Pancreas (tissue), 10 donors: ENCODE measurements at regions not wholly inside any gene's neighbourhood (a gene's known extent, or its start where the extent isn't known, plus 50 kb on each side); places are given as distances from the start of the nearest gene placed in this dataset.
A peak's percentile ranks its signal among the peaks of the same experiment; 100 is the strongest.

Experiments used
- ATAC-seq, 4 donors: fragments of 200-7000 bp; cut with Tn5 transposase; one replicate each; pipeline versions ENCODE4 v1.8.0 to v1.9.1; 2020; ENCODE audit warnings: mild to moderate bottlenecking in 4 of 4, moderate library complexity in 4 of 4
- DNase-seq, 6 donors: peaks; one replicate each; pipeline ENCODE4 v3.0.0-alpha.2; 2020
- FAIRE-seq: peaks from 2 replicates; lab custom pipeline; 2012; peaks lifted over from hg19 to GRCh38; lab: Jason Lieb, UNC
- H3K27ac ChIP-seq, 4 donors: fragments of 200-600 bp; sonication (generic); 1 replicate in 3 of 4; 2 replicates in 1 of 4; pipeline versions ENCODE4 v1.5.0 to v1.8.0; 2020
- H3K27me3 ChIP-seq, 4 donors: fragments of 200-600 bp; one replicate each; pipeline ENCODE4 v1.8.0; 2021
- H3K36me3 ChIP-seq, 3 donors: fragments of 200-600 bp; sonication (generic) in 1 of 3; one replicate each; pipeline versions ENCODE4 v1.5.0 to v1.8.0; 2020 to 2021
- H3K4me1 ChIP-seq, 3 donors: fragments of 200-600 bp; one replicate each; pipeline ENCODE4 v1.8.0; 2021
- H3K4me3 ChIP-seq, 4 donors: fragments of 200-600 bp; sonication (generic) in 2 of 4; one replicate each; pipeline versions ENCODE4 v1.5.0 to v1.8.0; 2020 to 2021
- H3K9me3 ChIP-seq, 4 donors: fragments of 200-600 bp; one replicate each; pipeline ENCODE4 v1.8.0; 2021
- WGBS, 2 donors: extraction: QIAGEN DNeasy Blood & Tissue Kit; methylation state at CpG; one replicate each; pipeline ENCODE4 v1.1.7; 2013; 5-methylcytosine and 5-hydroxymethylcytosine counted together
- intact Hi-C, 3 donors: fragments of 100-400 bp; cut with DNase I; formaldehyde crosslinking; loops; one replicate each; pipeline versions ENCODE4 v1.11.1 to v1.14.2; 2022
- TF ChIP-seq, protein P1 (sequence below), 4 donors: fragments of 200-600 bp; sonication (generic) in 3 of 4; IDR thresholded peaks; one replicate each; pipeline versions ENCODE4 v1.5.0 to v1.8.0; 2021; ENCODE audit warnings: antibody characterized with exemption in 4 of 4
- donor health status: healthy with polysubstance abuse.
- donor health status: DM: no; HTN: no; CAD: no; lungs with moderate emphysema.
- donor health status: DM: no; HTN: no; CAD: no.
- donor health status: control.
- donor health status: control.
- donor health status: Bipolar disorder and iron deficiency.
- donor health status: DM: yes; HTN: yes; CAD: no.
- donor health status: DM: no; HTN: no; CAD: no.
- donor health status: DM: no; HTN: no; CAD: no.
- donor health status: DM: yes; HTN: yes; CAD: no.

DNA sequence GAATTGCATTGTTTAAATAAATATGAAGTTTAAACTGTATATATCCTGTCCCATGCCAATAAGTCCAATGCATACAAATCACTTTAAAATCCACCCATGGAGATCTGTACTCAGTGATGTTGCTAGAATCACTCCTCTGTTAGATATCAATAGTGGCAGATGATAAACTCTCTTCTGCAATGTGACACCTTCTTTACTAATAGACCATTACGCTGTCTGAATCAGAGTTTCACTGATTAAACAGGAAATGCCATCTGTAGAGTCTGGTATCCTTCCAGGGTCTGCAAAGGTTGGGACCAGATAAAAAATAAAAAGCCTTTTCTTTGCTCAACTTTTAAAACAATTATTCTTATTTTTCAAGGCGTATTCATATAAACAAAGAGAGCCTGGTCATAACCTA lies 134.5 kb downstream of the EDN3 start:
- TF ChIP-seq, protein P1, sequence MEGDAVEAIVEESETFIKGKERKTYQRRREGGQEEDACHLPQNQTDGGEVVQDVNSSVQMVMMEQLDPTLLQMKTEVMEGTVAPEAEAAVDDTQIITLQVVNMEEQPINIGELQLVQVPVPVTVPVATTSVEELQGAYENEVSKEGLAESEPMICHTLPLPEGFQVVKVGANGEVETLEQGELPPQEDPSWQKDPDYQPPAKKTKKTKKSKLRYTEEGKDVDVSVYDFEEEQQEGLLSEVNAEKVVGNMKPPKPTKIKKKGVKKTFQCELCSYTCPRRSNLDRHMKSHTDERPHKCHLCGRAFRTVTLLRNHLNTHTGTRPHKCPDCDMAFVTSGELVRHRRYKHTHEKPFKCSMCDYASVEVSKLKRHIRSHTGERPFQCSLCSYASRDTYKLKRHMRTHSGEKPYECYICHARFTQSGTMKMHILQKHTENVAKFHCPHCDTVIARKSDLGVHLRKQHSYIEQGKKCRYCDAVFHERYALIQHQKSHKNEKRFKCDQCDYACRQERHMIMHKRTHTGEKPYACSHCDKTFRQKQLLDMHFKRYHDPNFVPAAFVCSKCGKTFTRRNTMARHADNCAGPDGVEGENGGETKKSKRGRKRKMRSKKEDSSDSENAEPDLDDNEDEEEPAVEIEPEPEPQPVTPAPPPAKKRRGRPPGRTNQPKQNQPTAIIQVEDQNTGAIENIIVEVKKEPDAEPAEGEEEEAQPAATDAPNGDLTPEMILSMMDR (IDR thresholded peaks at IDR 0.05) = no peak
- Histone ChIP-seq H3K27ac (no peak overlapping the region), H3K4me1 (no peaks in the 10 kb centered on the region), H3K36me3 (no peaks in the 10 kb centered on the region), H3K4me3 (no peak overlapping the region), H3K27me3 (no peaks in the 10 kb centered on the region), H3K9me3 (no peaks in the 10 kb centered on the region)
- FAIRE-seq (no peak), DNase-seq (no peak), ATAC-seq (peak in 1 of 4 donors; percentile 69)
- intact Hi-C loops = no loop called here
- WGBS, 2 donors = 60 to 66% methylated on average over 2 of the region's 2 CpGs

DNA sequence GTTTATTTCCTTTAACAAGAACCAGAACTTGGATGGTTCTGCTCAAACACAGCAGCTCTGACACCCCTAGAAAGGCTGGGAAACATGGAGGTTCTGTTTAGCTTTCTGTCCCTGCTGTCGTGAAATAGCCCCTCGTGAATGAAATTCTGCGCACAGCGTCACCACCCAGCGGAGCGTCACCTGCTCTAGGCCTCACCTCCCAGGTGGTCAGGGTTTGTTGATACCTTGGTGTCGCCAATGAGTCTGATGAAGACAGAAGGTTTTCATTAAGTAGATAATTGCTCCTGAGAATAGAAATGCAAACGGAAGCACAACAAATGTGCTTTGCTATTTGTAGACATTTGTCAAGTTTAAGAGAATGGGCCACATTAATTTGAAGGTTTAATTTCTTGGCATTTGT lies 135.1 kb downstream of the EDN3 start:
- Histone ChIP-seq H3K9me3 (no peaks in the 10 kb centered on the region), H3K4me3 (no peak overlapping the region), H3K27me3 (no peaks in the 10 kb centered on the region), H3K36me3 (no peaks in the 10 kb centered on the region), H3K4me1 (no peaks in the 10 kb centered on the region), H3K27ac (no peak overlapping the region)
- TF ChIP-seq, protein P1 (IDR thresholded peaks at IDR 0.05) = no peak
- WGBS, 2 donors = 67 to 68% methylated on average over 8 of the region's 8 CpGs
- intact Hi-C loops = no loop called here
- DNase-seq = no peak
- no peak for FAIRE-seq
- ATAC-seq = peak in 2 of 4 donors; percentile 62 to 71

DNA sequence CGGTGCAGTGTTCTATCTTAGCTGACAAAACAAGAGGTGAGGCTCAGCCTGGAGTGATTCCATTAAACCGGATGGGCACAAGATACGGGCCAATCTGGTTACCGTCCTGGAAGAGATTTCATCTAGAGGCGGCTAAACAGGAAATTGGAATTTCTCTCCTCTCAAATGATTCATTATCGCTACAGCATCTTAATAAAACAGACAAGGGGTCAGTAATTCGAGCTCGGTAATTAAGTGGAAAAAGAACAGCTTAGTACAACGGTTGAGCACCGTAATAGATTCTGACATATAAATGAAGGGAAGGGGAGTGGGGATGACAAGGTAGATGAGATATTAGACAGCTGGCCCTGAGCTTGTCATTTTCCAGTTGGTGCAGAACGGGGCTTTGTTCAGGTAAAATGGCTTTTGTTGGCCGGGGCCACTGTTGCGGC lies 137.2 kb downstream of the EDN3 start:
- ATAC-seq (no peak), FAIRE-seq (no peak), DNase-seq (no peak)
- TF ChIP-seq, protein P1 (IDR thresholded peaks at IDR 0.05) = no peak
- H3K27me3 ChIP-seq = no peaks in the 10 kb centered on the region
- 74 to 77% methylated on average over 13 of the region's 13 CpGs for WGBS, 2 donors
- H3K36me3 ChIP-seq = no peaks in the 10 kb centered on the region
- no peak overlapping the region for H3K27ac ChIP-seq
- no peak overlapping the region for H3K4me3 ChIP-seq
- no peaks in the 10 kb centered on the region for H3K9me3 ChIP-seq
- no peaks in the 10 kb centered on the region for H3K4me1 ChIP-seq
- intact Hi-C loops = no loop called here

DNA sequence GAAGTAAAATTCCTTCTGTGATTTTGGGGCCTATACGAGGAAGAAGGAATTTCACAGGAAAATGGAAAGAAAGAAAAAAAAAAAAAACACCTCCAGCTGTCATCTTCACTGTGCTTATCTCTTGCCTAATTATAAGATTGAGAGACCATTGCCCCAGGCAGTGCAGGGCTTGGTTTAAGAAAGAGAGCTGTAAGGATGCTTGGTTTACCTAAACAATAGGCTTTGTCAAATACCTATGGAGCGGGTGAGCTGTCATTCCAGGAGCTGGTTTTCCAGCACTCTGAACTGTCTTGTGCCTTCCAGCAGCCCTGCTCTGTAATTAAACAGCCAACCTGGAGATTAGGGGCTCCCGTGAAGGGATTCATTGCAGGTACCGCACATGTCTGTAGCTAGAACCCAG lies 137.8 kb downstream of the EDN3 start:
- no peak for FAIRE-seq
- intact Hi-C loops = no loop called here
- Histone ChIP-seq H3K27me3 (no peaks in the 10 kb centered on the region), H3K27ac (no peak overlapping the region), H3K4me1 (no peaks in the 10 kb centered on the region), H3K9me3 (no peaks in the 10 kb centered on the region), H3K4me3 (no peak overlapping the region), H3K36me3 (no peaks in the 10 kb centered on the region)
- 83 to 84% methylated on average over 4 of the region's 4 CpGs for WGBS, 2 donors
- no peak for ATAC-seq
- DNase-seq = no peak
- TF ChIP-seq, protein P1 (IDR thresholded peaks at IDR 0.05) = no peak

DNA sequence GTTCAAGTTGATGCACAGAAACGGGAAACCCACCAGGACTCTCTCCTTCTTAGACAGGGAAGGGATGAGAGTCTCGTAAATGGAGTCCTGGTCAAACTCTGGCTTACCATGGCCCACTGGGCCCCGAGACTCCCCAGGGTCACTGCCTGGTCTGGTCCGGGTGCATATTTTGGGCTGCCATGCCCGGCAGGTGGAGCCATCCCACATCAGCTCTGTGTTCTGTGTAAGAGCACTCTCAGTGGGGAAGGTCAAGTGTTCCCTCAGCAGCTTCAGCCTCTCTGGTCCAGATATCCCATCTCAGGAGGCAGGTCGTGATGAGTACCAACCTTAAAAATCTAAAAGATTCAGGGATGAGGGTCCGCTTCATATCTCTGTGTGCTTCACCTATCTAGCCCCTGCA lies 138.8 kb downstream of the EDN3 start:
- TF ChIP-seq, protein P1 (IDR thresholded peaks at IDR 0.05) = no peak
- FAIRE-seq (no peak), DNase-seq (no peak), ATAC-seq (no peak)
- Histone ChIP-seq H3K27ac (no peak overlapping the region), H3K36me3 (no peaks in the 10 kb centered on the region), H3K4me3 (no peak overlapping the region), H3K9me3 (no peaks in the 10 kb centered on the region), H3K27me3 (no peaks in the 10 kb centered on the region), H3K4me1 (no peaks in the 10 kb centered on the region)
- intact Hi-C loops = no loop called here
- 53 to 70% methylated on average over 7 of the region's 7 CpGs for WGBS, 2 donors
